Chondrocyte (in vitro differentiated cells): ENCODE measurements at regions not wholly inside any gene's neighbourhood (a gene's known extent, or its start where the extent isn't known, plus 50 kb on each side); places are given as distances from the start of the nearest gene placed in this dataset.

Experiments used
- DNase-seq: peaks from one replicate; pipeline ENCODE4 v3.0.0; 2021; ENCODE audit warnings: mixed read lengths, low spot score
- H3K27ac Mint-ChIP-seq: one replicate; pipeline ENCODE4 v1.8.0; 2021; ENCODE audit warnings: mild to moderate bottlenecking, moderate library complexity, mixed read lengths; ENCODE audit not compliant: unreplicated experiment
- H3K27me3 Mint-ChIP-seq: 2 replicates; pipeline ENCODE4 v1.8.0; 2021; ENCODE audit warnings: low read depth, mixed read lengths
- H3K36me3 Mint-ChIP-seq: 2 replicates; pipeline ENCODE4 v1.8.0; 2021; ENCODE audit warnings: low read depth, mixed read lengths
- H3K4me1 Mint-ChIP-seq: 2 replicates; pipeline ENCODE4 v1.8.0; 2021; ENCODE audit warnings: low read depth, mild to moderate bottlenecking, mixed read lengths
- H3K4me3 Mint-ChIP-seq: one replicate; pipeline ENCODE4 v1.8.0; 2021; ENCODE audit warnings: mild to moderate bottlenecking, moderate library complexity, mixed read lengths; ENCODE audit not compliant: unreplicated experiment
- H3K9me3 Mint-ChIP-seq: 2 replicates; pipeline ENCODE4 v1.8.0; 2021; ENCODE audit warnings: low read depth, mixed read lengths
- TF ChIP-seq, protein P1 (sequence below): fragments of 200-600 bp; sonication (generic); IDR thresholded peaks from 2 replicates; pipeline ENCODE4 v1.5.0; 2021; ENCODE audit warnings: antibody characterized with exemption, mild to moderate bottlenecking, moderate library complexity

DNA sequence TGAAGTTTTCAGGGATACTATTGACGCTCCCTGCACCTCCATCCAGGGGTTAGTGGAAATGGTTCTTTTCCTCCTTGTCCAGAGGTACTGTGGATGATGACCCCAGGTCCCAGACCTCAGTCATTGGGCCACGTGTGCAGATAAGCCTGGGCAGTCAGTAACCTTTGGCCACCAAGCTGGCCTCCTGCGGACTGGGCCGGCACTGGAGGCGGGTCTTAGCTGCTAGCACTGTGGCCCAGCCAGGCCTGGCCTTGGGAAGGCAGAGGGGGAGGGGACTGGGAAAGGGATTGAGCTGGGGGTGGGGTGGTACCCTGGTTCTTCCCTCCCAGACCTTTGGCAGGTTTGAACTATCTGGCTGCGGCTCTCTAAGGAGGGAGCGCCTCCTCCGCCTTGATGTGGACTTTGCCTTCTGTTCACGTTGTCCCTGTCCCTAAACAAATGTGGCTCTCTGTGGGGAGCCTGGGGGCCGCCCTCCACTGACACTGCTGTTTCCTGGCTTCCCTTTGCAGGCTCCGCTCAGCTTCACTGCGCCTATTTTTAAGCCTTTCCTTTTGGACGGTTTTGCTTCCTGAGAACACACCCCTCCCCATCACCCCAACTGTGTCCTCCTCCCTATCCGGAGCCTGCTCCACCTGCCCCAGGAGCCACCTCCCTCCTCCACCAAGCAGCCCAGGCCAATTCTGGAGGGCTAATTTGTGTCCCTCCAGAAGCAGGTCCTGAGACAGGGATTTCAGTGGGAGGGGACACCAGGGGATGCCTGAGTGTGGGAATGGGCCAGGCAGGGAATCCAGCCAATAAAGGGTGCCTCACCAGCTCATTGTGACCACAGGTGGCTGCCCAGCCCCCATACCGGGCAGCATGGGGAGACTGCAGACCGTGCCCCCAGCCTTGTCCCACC, 251.9 kb downstream of the SEC14L1 start:
- Mint-ChIP-seq H3K27ac (peak overlapping the region; percentile 97), H3K27me3 (no peaks in the 10 kb centered on the region), H3K9me3 (no peaks in the 10 kb centered on the region), H3K36me3 (peaks cover 2% of the 10 kb centered on the region), H3K4me3 (peak overlapping the region; percentile 35), H3K4me1 (peaks cover 73% of the 10 kb centered on the region)
- DNase-seq = no peak
- TF ChIP-seq, protein P1, sequence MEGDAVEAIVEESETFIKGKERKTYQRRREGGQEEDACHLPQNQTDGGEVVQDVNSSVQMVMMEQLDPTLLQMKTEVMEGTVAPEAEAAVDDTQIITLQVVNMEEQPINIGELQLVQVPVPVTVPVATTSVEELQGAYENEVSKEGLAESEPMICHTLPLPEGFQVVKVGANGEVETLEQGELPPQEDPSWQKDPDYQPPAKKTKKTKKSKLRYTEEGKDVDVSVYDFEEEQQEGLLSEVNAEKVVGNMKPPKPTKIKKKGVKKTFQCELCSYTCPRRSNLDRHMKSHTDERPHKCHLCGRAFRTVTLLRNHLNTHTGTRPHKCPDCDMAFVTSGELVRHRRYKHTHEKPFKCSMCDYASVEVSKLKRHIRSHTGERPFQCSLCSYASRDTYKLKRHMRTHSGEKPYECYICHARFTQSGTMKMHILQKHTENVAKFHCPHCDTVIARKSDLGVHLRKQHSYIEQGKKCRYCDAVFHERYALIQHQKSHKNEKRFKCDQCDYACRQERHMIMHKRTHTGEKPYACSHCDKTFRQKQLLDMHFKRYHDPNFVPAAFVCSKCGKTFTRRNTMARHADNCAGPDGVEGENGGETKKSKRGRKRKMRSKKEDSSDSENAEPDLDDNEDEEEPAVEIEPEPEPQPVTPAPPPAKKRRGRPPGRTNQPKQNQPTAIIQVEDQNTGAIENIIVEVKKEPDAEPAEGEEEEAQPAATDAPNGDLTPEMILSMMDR = no peak

DNA sequence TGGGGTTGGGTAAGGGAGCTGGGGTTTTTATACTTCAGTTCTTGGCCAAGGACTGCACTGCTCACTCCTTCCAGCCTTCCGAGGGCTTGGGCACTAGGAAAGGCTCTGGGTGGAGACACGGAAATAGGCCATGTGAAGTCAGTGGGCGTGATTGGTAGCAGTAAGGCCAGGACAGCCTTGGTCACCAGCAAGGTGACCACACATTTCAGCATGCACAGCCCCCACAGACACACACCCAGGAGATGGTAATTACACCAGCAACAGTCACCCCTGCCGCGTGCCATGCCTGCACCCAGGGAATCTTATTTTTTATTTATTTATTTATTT, 252.5 kb downstream of the SEC14L1 start:
- peaks cover 2% of the 10 kb centered on the region for H3K36me3 Mint-ChIP-seq
- no peak for DNase-seq
- no peaks in the 10 kb centered on the region for H3K27me3 Mint-ChIP-seq
- H3K4me1 Mint-ChIP-seq = peaks cover 71% of the 10 kb centered on the region
- TF ChIP-seq, protein P1 = no peak
- H3K9me3 Mint-ChIP-seq = no peaks in the 10 kb centered on the region
- H3K27ac Mint-ChIP-seq = peak overlapping the region; percentile 97
- H3K4me3 Mint-ChIP-seq = no peak overlapping the region

DNA sequence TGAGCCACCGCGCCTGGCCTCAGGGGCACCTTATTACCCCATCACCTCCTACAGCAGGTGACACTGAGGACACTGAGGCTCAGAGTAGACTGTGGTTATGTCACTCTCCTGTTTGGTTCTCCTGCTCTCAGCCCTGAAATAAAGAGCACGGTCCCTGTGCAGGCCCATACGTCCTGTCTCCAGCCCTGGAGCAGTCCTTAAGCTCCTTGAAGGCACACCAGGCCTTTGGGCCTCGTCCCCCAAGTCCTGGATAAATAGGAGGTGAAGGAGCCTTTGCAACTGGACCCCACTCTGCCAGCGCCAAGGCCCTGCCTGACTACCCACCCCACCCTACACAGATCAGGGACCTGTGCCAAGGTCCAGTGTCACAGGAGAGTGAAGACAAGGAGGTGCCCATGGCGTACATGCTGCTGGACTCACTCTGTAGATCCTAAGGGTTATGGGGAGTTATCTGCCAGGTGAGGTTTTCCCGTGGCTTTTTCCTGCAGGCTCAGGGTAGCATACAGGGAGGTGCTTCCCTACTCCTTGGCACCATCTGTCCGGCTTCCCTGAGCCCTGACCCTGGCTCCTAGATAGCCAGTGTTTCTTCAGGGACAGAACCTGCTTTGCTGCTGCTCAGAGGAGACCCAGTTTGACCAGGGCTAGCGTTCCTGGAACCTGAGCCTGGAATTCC, 253.2 kb downstream of the SEC14L1 start:
- Mint-ChIP-seq H3K36me3 (peaks cover 4% of the 10 kb centered on the region), H3K9me3 (no peaks in the 10 kb centered on the region), H3K4me1 (peaks cover 63% of the 10 kb centered on the region), H3K27ac (peak overlapping the region; percentile 68), H3K4me3 (no peak overlapping the region), H3K27me3 (no peaks in the 10 kb centered on the region)
- TF ChIP-seq, protein P1 = no peak
- DNase-seq = no peak

DNA sequence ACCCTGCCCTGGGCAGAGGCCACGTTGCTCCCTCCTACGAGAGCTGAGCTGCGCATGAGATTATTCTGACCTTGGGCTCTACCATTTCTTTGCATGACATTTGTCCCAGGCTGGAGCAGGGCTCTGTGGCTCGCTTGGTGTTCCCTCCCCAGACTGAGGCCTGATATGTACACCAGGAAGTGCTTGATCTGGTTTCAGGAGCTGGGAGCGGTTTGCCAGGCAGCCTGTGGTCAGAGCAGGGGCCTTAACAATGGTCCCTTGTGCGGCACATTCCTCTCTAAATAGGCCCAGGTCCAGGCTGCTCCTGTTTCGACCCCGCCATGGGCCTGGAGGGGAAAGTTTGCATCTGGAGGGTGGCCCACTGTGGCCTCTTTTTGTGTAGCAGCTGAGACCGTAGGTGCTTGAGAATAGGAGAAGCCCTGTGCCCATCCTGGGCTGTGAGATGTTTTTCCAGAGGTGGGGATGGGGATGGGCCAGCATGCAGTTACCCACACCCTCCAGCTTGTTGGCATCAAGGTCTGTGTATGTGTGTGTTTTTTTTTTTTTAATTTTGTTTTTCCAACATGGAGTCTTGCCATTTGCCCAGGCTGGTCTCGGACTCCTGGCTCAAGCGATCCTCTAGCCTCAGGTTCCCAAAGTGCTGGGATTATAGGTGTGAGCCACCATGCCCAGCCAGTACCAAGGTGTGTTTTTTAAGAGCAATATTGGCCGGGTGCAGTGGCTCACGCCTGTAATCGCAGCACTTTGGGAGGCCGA, 253.9 kb downstream of the SEC14L1 start:
- Mint-ChIP-seq H3K9me3 (no peaks in the 10 kb centered on the region), H3K4me1 (peaks cover 56% of the 10 kb centered on the region), H3K27ac (peak overlapping the region; percentile 68), H3K27me3 (no peaks in the 10 kb centered on the region), H3K4me3 (no peak overlapping the region), H3K36me3 (peaks cover 4% of the 10 kb centered on the region)
- TF ChIP-seq, protein P1 = no peak
- no peak for DNase-seq

DNA sequence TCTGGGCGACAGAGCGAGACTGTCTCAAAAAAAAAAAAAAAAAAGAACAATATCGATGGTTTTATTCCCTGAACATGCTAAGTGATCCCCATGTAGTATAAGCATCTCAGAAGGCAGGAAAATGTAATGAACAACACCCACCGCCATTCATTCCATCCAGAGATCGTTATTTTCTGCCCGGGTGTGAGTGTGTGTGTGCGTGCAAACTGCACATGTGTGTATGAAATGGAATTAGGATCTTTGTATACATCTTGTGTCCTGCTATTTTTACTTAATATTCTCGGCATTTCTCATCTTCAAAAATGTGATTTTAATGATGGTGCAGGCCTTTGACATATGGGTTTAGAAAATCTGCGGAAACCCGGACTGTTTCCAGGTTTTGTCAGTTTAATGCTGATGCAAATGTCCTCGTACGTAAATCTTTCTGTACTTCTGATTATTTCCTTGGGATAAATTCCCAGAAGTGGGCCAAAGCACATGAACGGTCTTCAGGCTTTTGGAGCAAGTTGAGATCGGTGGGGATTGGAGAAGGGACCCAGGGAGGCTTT, 254.8 kb downstream of the SEC14L1 start:
- Mint-ChIP-seq H3K9me3 (no peaks in the 10 kb centered on the region), H3K4me3 (no peak overlapping the region), H3K27ac (no peak overlapping the region)

More for the DNA sequence above, 254.8 kb downstream of the SEC14L1 start:
- H3K36me3 Mint-ChIP-seq = peaks cover 4% of the 10 kb centered on the region
- no peak for DNase-seq
- H3K4me1 Mint-ChIP-seq = peaks cover 58% of the 10 kb centered on the region
- TF ChIP-seq, protein P1 = no peak
- H3K27me3 Mint-ChIP-seq = no peaks in the 10 kb centered on the region
